GM12891 (cell line): ENCODE measurements at regions not wholly inside any gene's neighbourhood (a gene's known extent, or its start where the extent isn't known, plus 50 kb on each side); places are given as distances from the start of the nearest gene placed in this dataset.

Experiments
- PAX5 ChIP-seq: IDR thresholded peaks from 2 replicates; pipeline ENCODE4 v1.6.1; 2011; ENCODE audit warnings: low read length, moderate library complexity, mild to moderate bottlenecking; ENCODE audit not compliant: insufficient read depth, severe bottlenecking
- POLR2A ChIP-seq: IDR thresholded peaks from 2 replicates; pipeline ENCODE4 v1.6.1; 2011; ENCODE audit warnings: low read depth, low read length, control low read depth
- POLR2AphosphoS5 ChIP-seq: IDR thresholded peaks from 2 replicates; pipeline ENCODE4 v1.6.1; 2011; ENCODE audit warnings: low read depth, low read length, control low read depth
- POU2F2 ChIP-seq: IDR thresholded peaks from 2 replicates; pipeline ENCODE4 v1.6.1; 2011; ENCODE audit warnings: low read depth, mild to moderate bottlenecking, control low read depth, low read length, moderate library complexity
- SPI1 ChIP-seq: IDR thresholded peaks from 2 replicates; pipeline ENCODE4 v1.6.1; 2011; ENCODE audit warnings: low read depth, low read length, control low read depth
- TAF1 ChIP-seq: IDR thresholded peaks from 2 replicates; pipeline ENCODE4 v1.6.1; 2011; ENCODE audit warnings: low read depth, low read length, control low read depth

- no peak for TF ChIP-seq POLR2AphosphoS5
- TF ChIP-seq PAX5 = no peak
- TF ChIP-seq POLR2A = no peak
- TF ChIP-seq TAF1 = no peak
- no peak for TF ChIP-seq SPI1
- TF ChIP-seq POU2F2 = no peak
Measured at GRCh38 chr4:24704149-24704548, 91.2 kb upstream of the SOD3 start.
